Prostate gland (tissue), 2 donors: ENCODE measurements at regions not wholly inside any gene's neighbourhood (a gene's known extent, or its start where the extent isn't known, plus 50 kb on each side); places are given as distances from the start of the nearest gene placed in this dataset.
"Not testable (repeated sequence)": the region's sequence is repeated elsewhere in the genome, so short reads cannot be mapped to it uniquely, and the experiment has no call there.

Experiments used
- POLR2A ChIP-seq: fragments of 450-650 bp; IDR thresholded peaks from one replicate; pipeline ENCODE4 v1.6.1; 2016; ENCODE audit warnings: antibody characterized with exemption, mild to moderate bottlenecking
- POLR2AphosphoS5 ChIP-seq: sonication (generic); formaldehyde crosslinking; IDR thresholded peaks from one replicate; pipeline ENCODE4 v1.6.1; 2017; ENCODE audit warnings: antibody characterized with exemption
- TF ChIP-seq, protein P1 (sequence below), 4 experiments: fragments of 200-600 bp in 2 of 4; fragments of 450-650 bp in 2 of 4; sonication (generic) in 2 of 4; IDR thresholded peaks; 1 replicate in 3 of 4; 2 replicates in 1 of 4; pipeline ENCODE4 v1.5.1; 2016 to 2019; ENCODE audit warnings: antibody characterized with exemption in 4 of 4, mild to moderate bottlenecking in 2 of 4, moderate library complexity in 2 of 4

GRCh38 chr5:99471726-99472125 lies 542.9 kb upstream of the CHD1 start:
- TF ChIP-seq, protein P1, sequence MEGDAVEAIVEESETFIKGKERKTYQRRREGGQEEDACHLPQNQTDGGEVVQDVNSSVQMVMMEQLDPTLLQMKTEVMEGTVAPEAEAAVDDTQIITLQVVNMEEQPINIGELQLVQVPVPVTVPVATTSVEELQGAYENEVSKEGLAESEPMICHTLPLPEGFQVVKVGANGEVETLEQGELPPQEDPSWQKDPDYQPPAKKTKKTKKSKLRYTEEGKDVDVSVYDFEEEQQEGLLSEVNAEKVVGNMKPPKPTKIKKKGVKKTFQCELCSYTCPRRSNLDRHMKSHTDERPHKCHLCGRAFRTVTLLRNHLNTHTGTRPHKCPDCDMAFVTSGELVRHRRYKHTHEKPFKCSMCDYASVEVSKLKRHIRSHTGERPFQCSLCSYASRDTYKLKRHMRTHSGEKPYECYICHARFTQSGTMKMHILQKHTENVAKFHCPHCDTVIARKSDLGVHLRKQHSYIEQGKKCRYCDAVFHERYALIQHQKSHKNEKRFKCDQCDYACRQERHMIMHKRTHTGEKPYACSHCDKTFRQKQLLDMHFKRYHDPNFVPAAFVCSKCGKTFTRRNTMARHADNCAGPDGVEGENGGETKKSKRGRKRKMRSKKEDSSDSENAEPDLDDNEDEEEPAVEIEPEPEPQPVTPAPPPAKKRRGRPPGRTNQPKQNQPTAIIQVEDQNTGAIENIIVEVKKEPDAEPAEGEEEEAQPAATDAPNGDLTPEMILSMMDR (IDR thresholded peaks at IDR 0.05), result not testable (repeated sequence)
- not testable (repeated sequence) for TF ChIP-seq POLR2AphosphoS5, POLR2A
